Aorta (tissue), 5 donors: ENCODE measurements at regions not wholly inside any gene's neighbourhood (a gene's known extent, or its start where the extent isn't known, plus 50 kb on each side); places are given as distances from the start of the nearest gene placed in this dataset.
"Not testable (repeated sequence)": the region's sequence is repeated elsewhere in the genome, so short reads cannot be mapped to it uniquely, and the experiment has no call there.

ENCODE experiments used
- ATAC-seq: fragments of 200-7000 bp; cut with Tn5 transposase; one replicate; pipeline ENCODE4 v1.9.1; 2022; ENCODE audit warnings: moderate library complexity; ENCODE audit not compliant: low FRiP score
- DNase-seq, 2 donors: peaks; one replicate each; pipeline ENCODE4 v3.0.0-alpha.2; 2020
- H3K27ac ChIP-seq, 2 donors: one replicate each; pipeline ENCODE4 v1.5.1; 2013; ENCODE audit warnings: low read length in 2 of 2, mild to moderate bottlenecking in 2 of 2, moderate library complexity in 2 of 2, control low read depth in 1 of 2, inconsistent platforms in 1 of 2, low read depth in 1 of 2
- H3K27me3 ChIP-seq, 2 donors: one replicate each; pipeline ENCODE4 v1.6.1; 2013; ENCODE audit warnings: control low read depth in 1 of 2, low read length in 1 of 2, mild to moderate bottlenecking in 1 of 2, moderate library complexity in 1 of 2; ENCODE audit not compliant: insufficient read depth in 2 of 2, control insufficient read depth in 1 of 2
- H3K36me3 ChIP-seq, 2 donors: one replicate each; pipeline ENCODE4 v1.6.1; 2013; ENCODE audit warnings: control low read depth in 1 of 2, low read length in 1 of 2, mild to moderate bottlenecking in 1 of 2; ENCODE audit not compliant: insufficient read depth in 2 of 2, control insufficient read depth in 1 of 2
- H3K4me1 ChIP-seq, 2 donors: one replicate each; pipeline ENCODE4 v1.6.1; 2013; ENCODE audit warnings: low read length in 2 of 2, control low read depth in 1 of 2, mild to moderate bottlenecking in 1 of 2, moderate library complexity in 1 of 2; ENCODE audit not compliant: insufficient read depth in 2 of 2, control insufficient read depth in 1 of 2
- H3K4me3 ChIP-seq, 2 donors: one replicate each; pipeline ENCODE4 v1.5.1; 2013; ENCODE audit warnings: low read length in 2 of 2, control low read depth in 1 of 2, mild to moderate bottlenecking in 1 of 2
- H3K9me3 ChIP-seq: one replicate; pipeline ENCODE4 v1.6.1; 2013; ENCODE audit warnings: mild to moderate bottlenecking, low read length; ENCODE audit not compliant: control insufficient read depth
- WGBS, 2 donors: extraction: QIAGEN DNeasy Blood & Tissue Kit; methylation state at CpG; one replicate each; pipeline ENCODE4 v1.1.7; 2013; 5-methylcytosine and 5-hydroxymethylcytosine counted together
- intact Hi-C, 2 donors: fragments of 100-400 bp; cut with DNase I; formaldehyde crosslinking; loops; one replicate each; pipeline versions ENCODE4 v1.14.2 to v1.15.0; 2022
- donor health status: healthy with polysubstance abuse.
- donor health status: Bipolar disorder and iron deficiency.
- donor health status: DM: no; HTN: no; CAD: no.
- donor health status: DM: no; HTN: no; CAD: no.
- donor health status: DM: yes; HTN: yes; CAD: no.

DNA sequence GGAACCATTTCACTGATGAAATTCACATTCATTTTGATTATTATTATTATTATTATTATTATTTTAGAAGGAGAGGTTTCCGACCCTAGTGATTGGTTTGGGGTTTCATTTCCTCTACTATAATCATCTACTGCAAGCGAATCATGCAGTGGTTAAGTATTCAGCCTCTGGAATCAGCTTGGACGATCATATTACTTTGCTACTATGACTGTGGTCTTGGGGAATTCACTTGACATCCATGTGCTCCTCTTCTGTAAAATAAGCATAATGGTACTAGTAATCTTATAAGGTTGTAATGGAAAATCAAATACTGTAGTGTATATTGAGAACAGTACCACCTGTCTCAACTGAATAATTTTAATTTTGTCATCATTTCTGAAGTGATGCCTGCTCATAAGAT lies 132.1 kb upstream of the SLC4A4 start:
- ATAC-seq, result no peak
- no peak for DNase-seq
- no peaks in the 10 kb centered on the region for H3K4me1 ChIP-seq
- no peaks in the 10 kb centered on the region for H3K36me3 ChIP-seq
- H3K9me3 ChIP-seq, result no peaks in the 10 kb centered on the region
- no peak overlapping the region for H3K27ac ChIP-seq
- intact Hi-C loops, result no loop called here
- 91 to 96% methylated on average over 3 of the region's 3 CpGs for WGBS, 2 donors
- H3K4me3 ChIP-seq, result no peak overlapping the region
- H3K27me3 ChIP-seq, result no peaks in the 10 kb centered on the region

DNA sequence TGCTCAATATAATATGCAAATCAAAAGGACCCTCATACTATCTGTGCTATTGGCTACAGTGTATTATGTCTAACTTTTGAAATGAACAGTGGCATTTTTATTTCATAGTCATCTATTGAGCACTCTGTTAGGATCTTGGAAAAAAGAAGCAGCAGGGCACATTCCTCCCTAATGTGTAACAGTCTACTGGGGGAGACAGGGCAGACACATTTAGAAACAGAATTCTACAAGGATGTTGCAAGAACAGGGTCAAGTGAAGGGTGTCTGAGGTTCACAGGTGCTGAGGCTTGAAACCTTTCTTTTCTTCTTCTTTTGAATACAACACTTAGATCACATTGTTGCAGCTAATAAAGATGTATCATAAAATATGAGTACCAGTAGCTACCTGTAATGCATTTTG lies 129.7 kb upstream of the SLC4A4 start:
- H3K27ac ChIP-seq, result no peak overlapping the region
- peaks cover 2% of the 10 kb centered on the region for H3K9me3 ChIP-seq
- ATAC-seq (no peak), DNase-seq (no peak)
- peaks cover 0 to 1% of the 10 kb centered on the region in 2 donors for H3K4me1 ChIP-seq
- no peaks in the 10 kb centered on the region for H3K27me3 ChIP-seq
- intact Hi-C loops, result no loop called here
- no peaks in the 10 kb centered on the region for H3K36me3 ChIP-seq
- no peak overlapping the region for H3K4me3 ChIP-seq

DNA sequence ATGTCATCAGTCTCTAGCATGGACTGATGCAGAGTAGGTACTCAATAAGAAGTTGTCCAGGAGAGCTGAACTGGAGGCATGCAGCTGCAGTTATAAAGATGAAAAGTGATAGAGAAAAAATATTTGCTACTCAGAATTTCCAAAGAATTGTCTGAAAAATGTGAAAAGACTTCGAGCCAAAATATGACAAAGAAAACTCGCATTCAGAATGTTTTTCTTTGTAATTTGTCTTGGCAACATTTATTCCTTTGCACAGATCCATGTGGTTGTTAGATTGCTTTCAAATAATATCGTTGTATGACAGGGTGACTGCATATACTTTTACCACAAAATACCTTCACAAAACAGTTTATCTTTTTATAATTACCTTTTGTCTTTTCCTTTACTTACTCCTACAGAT lies 128.0 kb upstream of the SLC4A4 start:
- Histone ChIP-seq H3K4me1 (peaks cover 0 to 1% of the 10 kb centered on the region in 2 donors), H3K4me3 (no peak overlapping the region), H3K9me3 (peaks cover 2% of the 10 kb centered on the region), H3K27ac (no peak overlapping the region), H3K36me3 (no peaks in the 10 kb centered on the region), H3K27me3 (no peaks in the 10 kb centered on the region)
- DNase-seq (no peak), ATAC-seq (no peak)
- intact Hi-C loops, result no loop called here
- WGBS, 2 donors, result 6 to 7% methylated on average over 3 of the region's 3 CpGs

DNA sequence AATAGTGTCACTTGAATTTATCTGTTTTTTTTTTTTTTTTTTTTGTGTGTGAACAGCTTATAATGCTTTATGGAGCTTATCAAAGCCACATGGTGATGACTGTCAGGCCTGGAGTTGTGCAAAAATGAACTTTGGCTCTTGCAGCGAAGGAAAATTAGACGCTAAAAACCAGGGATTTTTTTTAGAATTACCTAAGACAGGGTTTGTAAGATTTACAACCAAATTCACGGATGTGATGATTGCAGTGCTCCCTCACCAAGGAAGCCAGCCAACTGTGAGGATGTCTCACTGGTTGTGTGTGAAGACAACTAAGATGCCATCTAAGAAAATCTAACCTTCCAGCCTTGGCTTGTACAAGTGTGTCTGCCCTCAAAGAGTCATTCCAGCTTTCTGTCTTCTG lies 127.1 kb upstream of the SLC4A4 start:
- Histone ChIP-seq H3K27me3 (no peaks in the 10 kb centered on the region), H3K36me3 (no peaks in the 10 kb centered on the region), H3K27ac (no peak overlapping the region), H3K9me3 (peaks cover 2% of the 10 kb centered on the region), H3K4me3 (no peak overlapping the region), H3K4me1 (peaks cover 0 to 1% of the 10 kb centered on the region in 2 donors)
- no peak for ATAC-seq
- DNase-seq, result no peak
- intact Hi-C loops, result no loop called here
- 58 to 66% methylated on average over 3 of the region's 3 CpGs for WGBS, 2 donors

DNA sequence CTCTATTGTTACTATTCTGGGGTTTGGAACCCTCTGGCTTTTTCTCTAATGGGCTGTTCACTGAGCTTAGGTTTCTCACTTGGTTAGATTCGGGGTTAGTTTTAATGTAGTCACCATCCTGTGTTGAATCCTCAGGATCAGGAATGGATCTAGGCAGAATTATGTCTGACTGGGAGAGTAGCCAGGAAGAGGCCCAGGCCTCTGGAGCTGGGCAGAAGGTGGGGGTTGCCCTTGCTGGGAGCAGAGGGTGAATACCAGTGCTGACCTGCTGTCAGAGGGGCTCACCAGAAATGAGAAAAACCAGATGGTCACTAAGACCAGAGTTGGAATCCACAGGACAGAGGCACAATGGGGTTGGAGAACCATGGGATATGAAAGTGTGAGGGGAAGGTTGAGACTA lies 126.6 kb upstream of the SLC4A4 start:
- Histone ChIP-seq H3K4me3 (no peak overlapping the region), H3K27ac (no peak overlapping the region), H3K36me3 (no peaks in the 10 kb centered on the region), H3K4me1 (peaks cover 0 to 1% of the 10 kb centered on the region in 2 donors), H3K27me3 (no peaks in the 10 kb centered on the region), H3K9me3 (peaks cover 2% of the 10 kb centered on the region)
- 90 to 93% methylated on average over 1 of the region's 1 CpG for WGBS, 2 donors
- DNase-seq (no peak), ATAC-seq (peak; percentile 12)
- intact Hi-C loops, result no loop called here

DNA sequence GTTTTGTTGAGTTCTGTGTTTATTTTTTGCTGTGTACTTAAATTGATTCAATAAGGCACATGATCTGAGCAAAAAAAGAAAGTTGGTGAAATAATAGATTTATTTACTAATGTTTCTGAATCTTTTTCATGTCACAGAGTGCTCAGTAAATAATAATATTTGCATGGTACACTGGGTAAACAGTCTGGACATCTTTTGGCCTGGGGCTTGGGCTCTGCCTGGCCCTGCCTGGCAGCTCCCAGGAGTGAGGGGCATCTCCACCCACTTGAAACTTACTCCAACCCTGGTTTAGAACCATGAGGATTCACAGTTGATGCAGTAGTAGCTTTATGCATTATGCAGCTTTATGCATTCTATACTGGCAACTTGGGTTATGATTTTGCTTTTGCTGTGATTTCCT lies 124.2 kb upstream of the SLC4A4 start:
- no peak overlapping the region for H3K4me3 ChIP-seq
- no peaks in the 10 kb centered on the region for H3K36me3 ChIP-seq
- H3K27ac ChIP-seq, result no peak overlapping the region
- H3K27me3 ChIP-seq, result no peaks in the 10 kb centered on the region
- DNase-seq (no peak), ATAC-seq (no peak)
- peaks cover 2% of the 10 kb centered on the region for H3K9me3 ChIP-seq
- intact Hi-C loops, result no loop called here
- H3K4me1 ChIP-seq, result peaks cover 0 to 3% of the 10 kb centered on the region in 2 donors

DNA sequence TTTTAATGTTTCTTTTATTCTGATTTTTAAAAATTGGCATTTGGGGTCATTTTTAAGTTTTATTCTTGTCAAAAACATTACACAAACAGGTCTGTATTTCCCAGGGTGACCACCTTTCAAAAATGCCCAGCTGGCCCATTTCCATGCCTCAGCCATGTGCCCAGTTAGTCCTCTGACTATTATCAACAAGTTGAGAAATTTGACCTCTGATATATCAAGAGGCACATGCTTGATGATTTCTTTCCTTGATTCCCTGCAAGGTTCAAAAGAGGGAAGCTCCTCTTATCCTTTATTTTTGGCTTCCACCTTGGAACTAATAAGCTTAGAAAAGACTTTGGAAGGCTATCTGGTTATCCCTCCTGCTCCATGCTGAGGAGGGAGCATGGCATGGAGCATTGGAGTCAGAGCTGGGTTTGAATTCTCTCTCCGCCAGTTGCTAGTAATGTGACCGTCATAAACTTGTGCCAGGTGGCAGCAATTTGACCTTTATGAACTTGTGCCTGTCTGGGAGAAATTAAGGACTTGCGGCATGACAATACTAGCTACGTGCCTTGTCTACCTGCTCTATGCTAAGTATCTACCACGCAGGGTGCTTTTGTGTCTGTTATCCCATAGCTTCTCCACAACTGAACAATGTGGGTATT lies 122.4 kb upstream of the SLC4A4 start:
- WGBS, 2 donors, result 96 to 97% methylated on average over 5 of the region's 5 CpGs
- ATAC-seq (no peak), DNase-seq (no peak)
- intact Hi-C loops, result no loop called here
- Histone ChIP-seq H3K27ac (no peak overlapping the region), H3K9me3 (peaks cover 2% of the 10 kb centered on the region), H3K36me3 (no peaks in the 10 kb centered on the region), H3K27me3 (no peaks in the 10 kb centered on the region), H3K4me1 (peaks cover 0 to 3% of the 10 kb centered on the region in 2 donors), H3K4me3 (no peak overlapping the region)

DNA sequence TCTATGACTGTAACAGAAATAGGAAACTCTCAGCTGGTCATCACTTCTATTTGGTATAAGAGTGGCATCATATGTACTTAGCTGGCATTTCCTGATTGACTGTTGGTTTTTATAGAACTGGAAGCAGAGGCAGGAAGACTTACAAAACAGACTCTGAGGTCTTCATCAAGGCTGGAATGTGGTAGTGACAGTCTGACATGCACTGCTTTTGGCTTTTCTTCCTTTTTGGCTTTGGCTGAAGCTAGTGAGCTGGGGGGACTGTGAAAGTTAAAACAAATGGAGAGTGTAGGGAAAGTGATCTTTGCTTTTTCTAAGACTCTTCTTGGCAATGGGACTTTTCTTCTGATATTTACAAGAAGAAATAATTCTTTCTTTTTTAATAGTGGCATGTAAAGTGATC lies 121.1 kb upstream of the SLC4A4 start:
- no peaks in the 10 kb centered on the region for H3K36me3 ChIP-seq
- ATAC-seq (no peak), DNase-seq (no peak)
- peaks cover 2% of the 10 kb centered on the region for H3K9me3 ChIP-seq
- H3K27ac ChIP-seq, result no peak overlapping the region
- H3K27me3 ChIP-seq, result no peaks in the 10 kb centered on the region
- peaks cover 0 to 1% of the 10 kb centered on the region in 2 donors for H3K4me1 ChIP-seq
- H3K4me3 ChIP-seq, result no peak overlapping the region
- intact Hi-C loops, result no loop called here

DNA sequence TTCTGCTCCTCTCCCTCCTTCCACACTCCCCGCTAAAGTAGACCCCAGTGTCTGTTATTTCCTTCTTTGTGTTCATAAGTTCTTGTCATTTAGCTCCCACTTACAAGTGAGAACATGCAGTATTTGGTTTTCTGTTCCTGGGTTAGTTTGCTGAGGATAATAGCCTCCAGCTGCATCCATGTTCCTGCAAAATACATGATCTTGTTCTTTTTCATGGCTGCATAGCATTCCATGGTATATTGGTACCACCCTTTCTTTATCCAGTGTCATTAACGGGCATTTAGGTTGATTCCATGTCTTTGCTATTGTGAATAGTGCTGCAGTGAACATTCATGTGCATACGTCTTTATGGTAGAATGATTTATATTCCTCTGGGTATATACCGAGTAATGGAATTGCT lies 118.0 kb upstream of the SLC4A4 start:
- H3K36me3 ChIP-seq, ATAC-seq, DNase-seq, H3K27ac ChIP-seq, H3K9me3 ChIP-seq, H3K4me3 ChIP-seq, H3K4me1 ChIP-seq, H3K27me3 ChIP-seq, intact Hi-C loops: not testable (repeated sequence)
- 89 to 91% methylated on average over 4 of the region's 4 CpGs for WGBS, 2 donors
